ENCODE measurements at regions not wholly inside any gene's neighbourhood (a gene's known extent, or its start where the extent isn't known, plus 50 kb on each side); places are given as distances from the start of the nearest gene placed in this dataset.

DNA sequence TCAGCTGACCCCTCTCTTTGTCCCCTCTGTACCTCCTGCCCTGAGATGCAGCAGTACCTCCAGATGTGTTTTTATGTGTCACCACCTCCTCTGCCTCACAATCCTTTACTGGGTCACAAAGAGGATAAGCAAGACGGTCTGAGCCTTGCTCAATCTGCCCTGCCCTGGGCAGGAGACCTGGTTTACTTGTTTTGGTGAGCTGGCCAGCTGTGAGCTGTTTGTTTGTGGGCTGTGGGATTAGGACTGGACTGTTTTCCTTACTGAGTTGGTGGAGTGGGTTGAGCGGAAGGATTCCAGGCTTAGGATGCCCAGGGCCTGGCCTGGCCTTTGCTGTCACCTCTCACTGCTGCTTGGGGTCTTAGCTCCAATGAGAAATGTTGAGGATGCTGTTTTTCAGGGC, 299.5 kb downstream of the SRBD1 start:
- no peak overlapping the region for H3K4me3 ChIP-seq
- no peak overlapping the region for H3K9ac ChIP-seq (ENCODE audit: insufficient read length)
- no peak for DNase-seq (ENCODE audit: low read depth, low spot score)
- TF ChIP-seq EZH2 (IDR thresholded peaks at IDR 0.05) = no peak
- no peak for TF ChIP-seq FOXP2 (optimal IDR thresholded peaks at IDR 0.05; ENCODE audit: control extremely low read depth, extremely low read length, insufficient read depth)
- TF ChIP-seq POLR2AphosphoS5 (IDR thresholded peaks at IDR 0.05; ENCODE audit: borderline replicate concordance, low read depth, low read length) = no peak
- H3K36me3 ChIP-seq (ENCODE audit: insufficient read depth, low read length) = no peaks in the 10 kb centered on the region
- H3K27ac ChIP-seq = no peak overlapping the region
- no peaks in the 10 kb centered on the region for H3K9me3 ChIP-seq (ENCODE audit: low read depth, low read length)

GRCh38 chr2:45307147-45307546, 297.9 kb upstream of the SIX2 start:
- TF ChIP-seq FOXP2 (optimal IDR thresholded peaks at IDR 0.05; ENCODE audit: control extremely low read depth, extremely low read length, insufficient read depth) (no peak), EZH2 (IDR thresholded peaks at IDR 0.05) (no peak), POLR2AphosphoS5 (IDR thresholded peaks at IDR 0.05; ENCODE audit: borderline replicate concordance, low read depth, low read length) (no peak)
- H3K9ac ChIP-seq (ENCODE audit: insufficient read length) = no peak overlapping the region
- H3K9me3 ChIP-seq (ENCODE audit: low read depth, low read length) = no peaks in the 10 kb centered on the region
- no peak overlapping the region for H3K4me3 ChIP-seq
- no peaks in the 10 kb centered on the region for H3K36me3 ChIP-seq (ENCODE audit: insufficient read depth, low read length)
- no peak for DNase-seq (ENCODE audit: low read depth, low spot score)
- H3K27ac ChIP-seq = no peak overlapping the region

- Histone ChIP-seq H3K9ac (ENCODE audit: insufficient read length) (no peak overlapping the region), H3K36me3 (ENCODE audit: insufficient read depth, low read length) (no peaks in the 10 kb centered on the region), H3K27ac (no peak overlapping the region), H3K9me3 (ENCODE audit: low read depth, low read length) (no peaks in the 10 kb centered on the region), H3K4me3 (no peak overlapping the region)
- TF ChIP-seq EZH2 (IDR thresholded peaks at IDR 0.05) = no peak
- no peak for TF ChIP-seq POLR2AphosphoS5 (IDR thresholded peaks at IDR 0.05; ENCODE audit: borderline replicate concordance, low read depth, low read length)
- TF ChIP-seq FOXP2 (optimal IDR thresholded peaks at IDR 0.05; ENCODE audit: control extremely low read depth, extremely low read length, insufficient read depth) = no peak
- DNase-seq (ENCODE audit: low read depth, low spot score) = no peak
These were observed 296.3 kb upstream of the SIX2 start for GRCh38 chr2:45305599-45305998.

GRCh38 chr2:45303417-45304202, 294.4 kb upstream of the SIX2 start:
- TF ChIP-seq FOXP2 (optimal IDR thresholded peaks at IDR 0.05; ENCODE audit: control extremely low read depth, extremely low read length, insufficient read depth) = no peak
- TF ChIP-seq EZH2 (IDR thresholded peaks at IDR 0.05) = no peak
- no peak for TF ChIP-seq POLR2AphosphoS5 (IDR thresholded peaks at IDR 0.05; ENCODE audit: borderline replicate concordance, low read depth, low read length)
- no peak overlapping the region for H3K9ac ChIP-seq (ENCODE audit: insufficient read length)
- no peaks in the 10 kb centered on the region for H3K9me3 ChIP-seq (ENCODE audit: low read depth, low read length)
- H3K4me3 ChIP-seq = no peak overlapping the region
- no peaks in the 10 kb centered on the region for H3K36me3 ChIP-seq (ENCODE audit: insufficient read depth, low read length)
- no peak overlapping the region for H3K27ac ChIP-seq
- DNase-seq (ENCODE audit: low read depth, low spot score) = no peak

DNA sequence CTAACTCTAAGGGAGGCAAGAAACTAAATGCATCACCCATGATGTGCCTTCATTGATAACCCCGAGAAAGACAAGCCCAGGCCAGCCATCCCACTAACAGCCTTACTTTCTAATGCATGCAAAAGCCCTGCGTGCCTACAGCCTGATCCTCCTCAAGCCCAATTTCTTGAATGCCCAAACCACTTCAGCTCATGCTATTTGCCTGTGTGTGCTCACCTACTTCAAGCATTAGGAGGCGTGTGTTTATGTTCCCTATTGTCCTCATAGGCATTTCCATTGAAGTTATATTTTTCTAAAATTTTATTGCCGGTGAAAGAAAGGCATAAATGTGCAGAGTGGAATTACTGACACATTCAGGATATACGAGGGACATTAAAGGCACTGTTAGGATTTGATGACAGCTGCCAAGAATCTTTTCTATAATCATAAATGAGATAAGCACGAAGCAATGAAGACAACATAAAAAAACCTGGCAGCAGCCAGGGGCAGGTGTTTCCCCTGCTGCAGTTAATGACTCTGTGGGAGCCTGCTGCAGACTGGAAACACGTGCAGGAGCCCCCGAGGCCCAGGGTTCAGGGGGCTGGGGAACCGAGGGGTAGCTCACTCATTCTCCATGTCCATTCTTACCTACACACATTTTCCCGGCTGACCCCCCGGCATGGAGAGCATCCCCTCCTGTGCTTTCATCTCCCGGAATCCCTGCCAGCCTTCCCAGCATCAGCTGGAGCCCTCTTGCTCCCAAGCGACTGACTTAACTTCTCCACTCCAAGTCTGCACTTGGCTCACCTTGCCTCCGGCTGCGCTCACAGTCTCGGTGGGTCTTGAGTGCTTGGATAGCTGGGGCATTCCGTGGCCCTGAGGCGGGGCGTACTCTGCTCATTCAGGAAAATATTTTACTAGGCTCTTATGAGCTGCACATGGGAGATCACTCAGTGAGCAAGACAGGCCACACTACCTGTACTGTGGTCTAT, 292.3 kb upstream of the SIX2 start:
- Histone ChIP-seq H3K9ac (ENCODE audit: insufficient read length) (no peak overlapping the region), H3K36me3 (ENCODE audit: insufficient read depth, low read length) (no peaks in the 10 kb centered on the region), H3K4me3 (no peak overlapping the region), H3K9me3 (ENCODE audit: low read depth, low read length) (no peaks in the 10 kb centered on the region), H3K27ac (no peak overlapping the region)
- no peak for DNase-seq (ENCODE audit: low read depth, low spot score)
- TF ChIP-seq POLR2AphosphoS5 (IDR thresholded peaks at IDR 0.05; ENCODE audit: borderline replicate concordance, low read depth, low read length) (no peak), FOXP2 (optimal IDR thresholded peaks at IDR 0.05; ENCODE audit: control extremely low read depth, extremely low read length, insufficient read depth) (no peak), EZH2 (IDR thresholded peaks at IDR 0.05) (no peak)

DNA sequence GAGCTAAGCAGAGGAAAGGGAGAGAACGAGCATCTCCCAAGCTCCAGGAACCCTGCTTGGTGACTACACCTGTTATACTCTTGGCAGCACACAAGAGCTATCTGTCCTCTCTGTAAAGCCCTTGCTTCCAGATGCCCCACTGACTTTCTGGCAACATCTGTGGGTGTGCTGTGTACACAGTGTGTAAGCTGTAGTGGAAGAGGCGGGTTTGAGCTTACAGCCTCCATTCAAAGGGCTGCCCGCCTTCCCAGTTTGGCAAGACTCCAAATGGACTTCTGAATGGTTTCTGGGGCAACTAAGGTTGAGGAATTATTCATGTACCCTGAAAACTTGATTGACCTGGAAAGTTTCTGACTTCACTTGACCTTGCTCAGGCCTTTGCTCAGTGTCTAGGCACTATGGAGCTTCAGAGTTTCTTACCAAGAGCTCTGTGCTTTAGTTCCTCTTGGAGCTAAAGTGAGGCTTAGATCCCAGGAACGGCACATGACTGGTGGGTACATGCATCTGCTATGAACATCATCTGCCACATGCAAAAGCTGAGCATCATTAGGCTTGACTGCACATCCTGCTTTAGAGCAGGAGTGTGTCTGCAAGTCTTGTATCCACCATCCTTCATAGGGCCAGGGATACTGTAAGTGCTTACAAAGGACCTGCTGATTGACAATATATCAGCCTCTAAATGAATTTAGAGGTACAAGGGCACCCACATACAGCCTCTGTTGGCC, 290.9 kb upstream of the SIX2 start:
- Histone ChIP-seq H3K27ac (no peak overlapping the region), H3K9me3 (ENCODE audit: low read depth, low read length) (no peaks in the 10 kb centered on the region), H3K9ac (ENCODE audit: insufficient read length) (no peak overlapping the region), H3K36me3 (ENCODE audit: insufficient read depth, low read length) (no peaks in the 10 kb centered on the region), H3K4me3 (no peak overlapping the region)
- no peak for TF ChIP-seq EZH2 (IDR thresholded peaks at IDR 0.05)
- TF ChIP-seq FOXP2 (optimal IDR thresholded peaks at IDR 0.05; ENCODE audit: control extremely low read depth, extremely low read length, insufficient read depth) = no peak
- TF ChIP-seq POLR2AphosphoS5 (IDR thresholded peaks at IDR 0.05; ENCODE audit: borderline replicate concordance, low read depth, low read length) = no peak
- DNase-seq (ENCODE audit: low read depth, low spot score) = no peak

GRCh38 chr2:45299361-45299760, 290.1 kb upstream of the SIX2 start:
- Histone ChIP-seq H3K36me3 (ENCODE audit: insufficient read depth, low read length) (no peaks in the 10 kb centered on the region), H3K9me3 (ENCODE audit: low read depth, low read length) (no peaks in the 10 kb centered on the region), H3K4me3 (no peak overlapping the region), H3K27ac (no peak overlapping the region), H3K9ac (ENCODE audit: insufficient read length) (no peak overlapping the region)
- TF ChIP-seq FOXP2 (optimal IDR thresholded peaks at IDR 0.05; ENCODE audit: control extremely low read depth, extremely low read length, insufficient read depth) (no peak), POLR2AphosphoS5 (IDR thresholded peaks at IDR 0.05; ENCODE audit: borderline replicate concordance, low read depth, low read length) (no peak), EZH2 (IDR thresholded peaks at IDR 0.05) (no peak)
- DNase-seq (ENCODE audit: low read depth, low spot score) = no peak

- H3K9ac ChIP-seq (ENCODE audit: insufficient read length) = no peak overlapping the region
- H3K4me3 ChIP-seq = no peak overlapping the region
- DNase-seq (ENCODE audit: low read depth, low spot score) = no peak
- H3K9me3 ChIP-seq (ENCODE audit: low read depth, low read length) = no peaks in the 10 kb centered on the region
- H3K36me3 ChIP-seq (ENCODE audit: insufficient read depth, low read length) = no peaks in the 10 kb centered on the region
- TF ChIP-seq EZH2 (IDR thresholded peaks at IDR 0.05) = no peak
- no peak for TF ChIP-seq POLR2AphosphoS5 (IDR thresholded peaks at IDR 0.05; ENCODE audit: borderline replicate concordance, low read depth, low read length)
- no peak for TF ChIP-seq FOXP2 (optimal IDR thresholded peaks at IDR 0.05; ENCODE audit: control extremely low read depth, extremely low read length, insufficient read depth)
- H3K27ac ChIP-seq = no peak overlapping the region
These were observed 283.9 kb upstream of the SIX2 start for GRCh38 chr2:45293182-45293581.
